NCI-H146 treated with DMSO at 0.1 percent for 48 hours (cell line): ENCODE measurements at regions not wholly inside any gene's neighbourhood (a gene's known extent, or its start where the extent isn't known, plus 50 kb on each side); places are given as distances from the start of the nearest gene placed in this dataset.
A peak's percentile ranks its signal among the peaks of the same experiment; 100 is the strongest.

Source experiments
- DNase-seq: peaks from one replicate; lab custom pipeline; 2025; ENCODE audit not compliant: unreplicated experiment; lab: John Stamatoyannopoulos, UW

GRCh38 chr15:46207341-46207740, 572.5 kb downstream of the SQOR start:
- DNase-seq = no peak

GRCh38 chr15:46213551-46213950, 578.7 kb downstream of the SQOR start:
- no peak for DNase-seq

- DNase-seq = no peak
Measured at GRCh38 chr15:46222826-46223225, 588.0 kb downstream of the SQOR start.

GRCh38 chr15:46229263-46229662, 594.4 kb downstream of the SQOR start:
- no peak for DNase-seq

- DNase-seq = no peak
Measured at GRCh38 chr15:46231786-46232185, 597.0 kb downstream of the SQOR start.

- no peak for DNase-seq
Measured at GRCh38 chr15:46232471-46232870, 597.6 kb downstream of the SQOR start.

- no peak for DNase-seq
Measured at GRCh38 chr15:46242935-46243334, 608.1 kb downstream of the SQOR start.

GRCh38 chr15:46251903-46252302, 617.1 kb downstream of the SQOR start:
- peak; percentile 87 for DNase-seq

GRCh38 chr15:46258056-46258455, 623.2 kb downstream of the SQOR start:
- DNase-seq = no peak

GRCh38 chr15:46260937-46261336, 626.1 kb downstream of the SQOR start:
- DNase-seq = no peak

- DNase-seq = no peak
Measured at GRCh38 chr15:46265664-46266347, 631.0 kb downstream of the SQOR start.

- DNase-seq = no peak
Measured at GRCh38 chr15:46266661-46267060, 631.8 kb downstream of the SQOR start.

- no peak for DNase-seq
Measured at GRCh38 chr15:46270481-46271147, 635.8 kb downstream of the SQOR start.

- DNase-seq = no peak
Measured at GRCh38 chr15:46275701-46276100, 640.9 kb downstream of the SQOR start.

- DNase-seq = no peak
Measured at GRCh38 chr15:46277451-46277850, 642.6 kb downstream of the SQOR start.

GRCh38 chr15:46278062-46278461, 643.2 kb downstream of the SQOR start:
- peak; percentile 93 for DNase-seq

GRCh38 chr15:46278486-46279090, 643.8 kb downstream of the SQOR start:
- peak; percentile 93 for DNase-seq

- peak; percentile 83 for DNase-seq
Measured at GRCh38 chr15:46280762-46281542, 646.1 kb downstream of the SQOR start.

- DNase-seq = no peak
Measured at GRCh38 chr15:46293550-46293949, 658.7 kb downstream of the SQOR start.

GRCh38 chr15:46296002-46296401, 661.2 kb downstream of the SQOR start:
- DNase-seq = no peak

- no peak for DNase-seq
Measured at GRCh38 chr15:46296797-46297196, 662.0 kb downstream of the SQOR start.

- DNase-seq = no peak
Measured at GRCh38 chr15:46297766-46298165, 662.9 kb downstream of the SQOR start.
